D341Med (cell line): ENCODE measurements at regions not wholly inside any gene's neighbourhood (a gene's known extent, or its start where the extent isn't known, plus 50 kb on each side); places are given as distances from the start of the nearest gene placed in this dataset.
"Not testable (repeated sequence)": the region's sequence is repeated elsewhere in the genome, so short reads cannot be mapped to it uniquely, and the experiment has no call there.

ENCODE experiments used
- DNase-seq: peaks from one replicate; pipeline ENCODE4 v3.0.0; 2012; ENCODE audit warnings: low spot score

DNA sequence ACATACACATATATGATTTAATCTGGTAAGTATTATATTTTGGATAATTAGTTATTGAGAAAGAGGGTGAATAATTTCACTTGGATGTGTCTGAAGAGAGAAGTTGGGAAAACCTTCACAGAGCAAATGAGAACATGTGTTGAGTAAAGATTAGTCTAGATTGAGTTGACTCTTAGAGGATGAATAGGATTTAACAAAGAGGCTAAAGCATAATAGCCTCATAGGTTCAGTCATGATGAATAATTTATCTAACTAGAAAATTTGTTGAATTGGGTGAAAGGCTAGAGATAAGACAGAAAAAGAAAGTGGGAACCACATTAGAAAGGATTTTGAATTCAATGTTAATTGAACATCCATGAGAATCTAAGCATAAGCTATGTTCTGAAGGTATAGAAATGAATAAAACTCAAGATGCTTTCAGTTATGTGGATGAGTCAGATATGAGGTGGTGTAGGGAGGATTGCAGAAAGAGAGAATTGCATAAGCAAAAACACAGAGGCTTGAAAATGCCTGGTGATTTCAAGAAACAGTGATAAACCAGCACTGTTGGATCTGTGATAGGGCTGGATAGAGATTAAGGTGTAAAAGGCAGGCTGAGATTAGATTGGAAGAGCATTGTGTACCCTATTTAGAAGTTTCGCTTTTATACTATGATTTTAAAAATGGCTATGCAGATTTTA, 207.6 kb upstream of the NR3C2 start:
- DNase-seq, result no peak

DNA sequence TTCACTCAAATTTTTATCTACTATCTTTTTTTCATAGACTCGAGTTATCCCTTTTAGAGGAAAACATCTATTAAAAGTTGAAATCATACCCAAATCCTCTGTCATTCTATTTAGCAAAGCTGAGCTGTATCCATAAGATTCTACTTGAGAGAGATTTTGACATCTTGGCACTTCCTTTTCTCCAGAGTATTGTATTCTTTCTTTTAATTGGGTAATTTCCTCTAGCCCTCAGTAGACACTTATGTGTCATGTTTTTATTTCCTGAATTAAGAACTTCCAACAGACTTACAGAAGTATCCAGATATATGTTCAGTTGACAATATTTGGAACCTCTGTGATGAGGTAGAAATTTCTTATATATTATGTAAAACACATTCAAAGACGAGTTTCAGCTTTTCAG, 201.6 kb upstream of the NR3C2 start:
- DNase-seq, result no peak

DNA sequence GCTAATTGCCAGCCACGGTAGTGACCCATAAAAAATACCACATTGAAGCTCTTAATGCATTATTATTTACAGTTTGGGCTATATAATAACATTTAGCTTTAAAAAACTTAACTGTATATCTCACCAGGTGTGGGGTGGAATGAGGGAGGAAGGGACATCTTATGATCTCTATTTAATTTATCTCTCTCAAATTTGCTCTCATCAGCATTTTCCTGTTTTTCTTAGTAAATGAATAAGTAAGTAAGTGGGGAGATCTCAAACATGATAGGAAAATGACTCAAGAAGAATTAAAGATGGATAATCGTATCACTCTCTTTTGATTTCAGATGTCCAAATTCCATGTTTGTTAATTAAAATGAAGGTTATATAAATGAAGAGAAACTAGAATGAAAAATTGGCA, 200.7 kb upstream of the NR3C2 start:
- no peak for DNase-seq

DNA sequence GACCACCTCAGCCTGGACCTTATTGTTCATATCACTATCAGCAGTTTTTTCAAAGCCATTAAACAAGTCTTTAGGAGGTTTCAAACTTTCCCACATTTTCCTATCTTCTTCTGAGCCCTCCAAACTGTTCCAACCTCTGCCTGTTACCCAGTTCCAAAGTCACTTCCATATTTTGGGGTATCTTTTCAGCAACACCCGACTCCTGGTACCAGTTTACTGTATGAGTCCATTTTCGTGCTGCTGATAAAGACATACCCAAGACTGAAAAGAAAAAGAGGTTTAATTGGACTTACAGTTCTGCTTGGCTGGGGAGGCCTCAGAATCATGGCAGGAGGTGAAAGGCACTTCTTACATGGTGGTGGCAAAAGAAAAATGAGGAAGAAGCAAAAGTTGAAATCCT, 195.9 kb upstream of the NR3C2 start:
- DNase-seq, result not testable (repeated sequence)

DNA sequence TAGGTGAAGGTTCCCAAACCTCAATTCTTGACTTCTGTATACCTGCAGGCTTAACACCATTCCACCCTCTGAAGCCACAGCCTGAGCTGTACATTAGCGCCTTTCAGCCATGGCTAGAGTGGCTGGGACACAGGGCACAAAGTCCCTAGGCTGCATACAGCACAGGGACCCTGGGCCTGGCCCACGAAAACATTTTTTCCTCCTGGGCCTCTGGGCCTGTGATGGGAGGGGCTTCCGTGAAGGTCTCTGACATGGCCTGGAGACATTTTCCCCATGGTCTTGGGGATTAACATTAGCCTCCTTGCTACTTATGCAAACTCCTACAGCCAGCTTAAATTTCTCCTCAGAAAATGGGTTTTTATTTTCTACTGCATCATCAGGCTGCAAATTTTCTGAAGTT, 195.2 kb upstream of the NR3C2 start:
- DNase-seq, result not testable (repeated sequence)

DNA sequence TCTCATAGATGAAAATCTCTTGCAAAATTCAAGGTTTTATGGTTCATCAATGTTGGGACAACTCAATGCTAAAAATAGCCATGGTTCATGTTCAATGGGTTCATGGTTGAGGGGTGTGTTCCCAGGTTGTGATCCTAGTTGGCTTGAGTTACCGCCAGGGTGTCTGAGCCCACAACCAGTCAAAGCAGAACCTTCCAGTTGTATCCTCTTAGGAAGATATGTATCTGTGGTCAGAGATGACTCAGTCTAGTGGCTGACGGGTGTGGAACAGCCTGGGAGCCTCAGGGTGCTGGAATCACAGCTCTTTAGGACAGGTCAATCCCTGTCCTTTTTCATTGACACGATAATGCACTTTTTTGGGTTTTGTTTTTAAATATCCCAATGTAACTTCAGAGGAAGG, 192.3 kb upstream of the NR3C2 start:
- DNase-seq, result no peak

DNA sequence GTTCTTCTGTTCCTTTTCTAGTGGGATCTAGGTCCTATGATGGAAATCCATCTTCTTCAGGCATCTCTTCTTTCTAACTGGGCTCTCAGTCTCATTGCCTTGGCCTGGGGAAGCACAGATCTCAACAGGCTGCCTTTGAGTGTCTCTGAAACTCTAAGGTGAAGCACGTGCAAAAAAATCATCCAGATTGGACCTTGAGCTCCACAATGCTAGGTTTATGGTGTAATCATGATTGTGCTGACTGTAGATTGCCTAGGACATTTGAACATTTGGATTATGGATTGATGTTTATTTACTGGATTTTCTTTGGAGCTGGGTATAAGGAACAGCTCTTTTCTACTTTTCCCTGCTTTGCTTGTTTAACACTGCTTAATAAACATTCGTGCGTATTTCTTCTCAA, 191.5 kb upstream of the NR3C2 start:
- DNase-seq, result no peak

DNA sequence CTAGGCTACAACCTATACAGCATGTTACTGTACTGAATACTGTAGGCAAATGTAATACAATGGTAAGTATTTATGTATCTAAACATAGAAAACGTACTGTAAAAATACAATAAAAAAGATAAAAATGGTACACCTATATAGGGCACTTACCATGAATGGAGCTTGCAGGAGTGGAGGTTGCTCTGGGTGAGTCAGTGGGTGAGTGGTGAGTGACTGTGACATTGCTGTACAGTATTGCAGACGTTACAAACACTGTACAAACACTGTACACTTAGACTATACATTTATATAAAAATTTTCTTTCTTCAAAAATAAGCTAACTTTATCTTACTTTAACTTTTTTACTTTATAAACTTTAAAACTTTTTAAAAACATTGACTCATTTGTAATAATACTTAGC, 190.3 kb upstream of the NR3C2 start:
- DNase-seq, result no peak

DNA sequence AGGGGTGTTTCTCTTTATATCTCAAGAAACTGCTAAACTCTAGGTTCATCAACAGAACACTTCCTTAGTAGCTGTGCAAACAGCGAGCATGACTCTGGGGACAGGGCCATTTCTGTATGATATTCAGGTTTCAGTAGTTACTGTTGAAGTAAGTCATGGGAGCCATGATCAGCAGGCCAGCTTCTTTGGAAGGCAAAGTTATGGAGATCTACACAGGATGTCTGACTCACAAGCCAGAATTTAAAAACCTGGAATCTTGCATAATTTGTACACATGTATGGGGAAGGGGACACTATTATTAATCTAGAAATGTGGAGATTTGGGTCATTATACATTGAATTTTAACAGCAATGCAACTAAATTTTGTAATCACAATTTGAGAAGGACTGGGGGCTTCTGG, 187.8 kb upstream of the NR3C2 start:
- no peak for DNase-seq

DNA sequence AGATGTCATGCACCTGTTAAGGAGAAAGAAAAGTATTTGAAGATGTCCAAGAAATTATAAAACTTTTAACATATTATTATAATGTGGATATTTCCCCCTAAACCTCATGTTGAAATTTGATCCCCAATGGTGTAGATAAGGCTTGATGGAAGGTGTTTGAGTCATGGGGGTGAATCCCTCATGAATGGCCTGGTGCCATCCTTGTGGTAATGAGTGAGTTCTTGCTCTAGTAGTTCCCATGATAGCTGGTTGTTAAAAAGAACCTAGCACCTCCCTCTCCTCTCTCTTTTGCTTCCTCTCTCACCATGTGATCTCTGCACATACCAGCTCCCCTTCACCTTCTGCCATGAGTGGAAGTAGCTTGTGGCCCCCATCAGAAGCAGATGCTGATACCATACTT, 176.6 kb upstream of the NR3C2 start:
- DNase-seq, result no peak

DNA sequence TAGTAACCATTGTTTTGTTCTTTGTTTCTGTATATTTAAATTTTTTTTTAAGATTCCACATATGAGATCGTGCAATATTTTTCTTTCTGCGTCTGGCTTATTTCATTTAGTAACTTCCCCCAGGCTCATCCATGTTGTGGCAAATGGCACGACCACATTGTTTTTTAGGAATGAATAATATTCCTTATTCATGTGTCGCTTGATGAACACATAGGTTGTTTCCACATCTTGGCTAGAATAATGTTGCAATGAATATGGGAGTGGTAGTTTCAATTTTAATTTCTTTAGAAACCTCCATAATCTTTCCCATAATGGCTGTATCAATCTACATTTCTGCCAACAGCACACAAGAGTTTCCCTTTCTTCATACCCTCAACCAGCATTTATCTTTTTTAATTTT, 166.8 kb upstream of the NR3C2 start:
- DNase-seq, result no peak

DNA sequence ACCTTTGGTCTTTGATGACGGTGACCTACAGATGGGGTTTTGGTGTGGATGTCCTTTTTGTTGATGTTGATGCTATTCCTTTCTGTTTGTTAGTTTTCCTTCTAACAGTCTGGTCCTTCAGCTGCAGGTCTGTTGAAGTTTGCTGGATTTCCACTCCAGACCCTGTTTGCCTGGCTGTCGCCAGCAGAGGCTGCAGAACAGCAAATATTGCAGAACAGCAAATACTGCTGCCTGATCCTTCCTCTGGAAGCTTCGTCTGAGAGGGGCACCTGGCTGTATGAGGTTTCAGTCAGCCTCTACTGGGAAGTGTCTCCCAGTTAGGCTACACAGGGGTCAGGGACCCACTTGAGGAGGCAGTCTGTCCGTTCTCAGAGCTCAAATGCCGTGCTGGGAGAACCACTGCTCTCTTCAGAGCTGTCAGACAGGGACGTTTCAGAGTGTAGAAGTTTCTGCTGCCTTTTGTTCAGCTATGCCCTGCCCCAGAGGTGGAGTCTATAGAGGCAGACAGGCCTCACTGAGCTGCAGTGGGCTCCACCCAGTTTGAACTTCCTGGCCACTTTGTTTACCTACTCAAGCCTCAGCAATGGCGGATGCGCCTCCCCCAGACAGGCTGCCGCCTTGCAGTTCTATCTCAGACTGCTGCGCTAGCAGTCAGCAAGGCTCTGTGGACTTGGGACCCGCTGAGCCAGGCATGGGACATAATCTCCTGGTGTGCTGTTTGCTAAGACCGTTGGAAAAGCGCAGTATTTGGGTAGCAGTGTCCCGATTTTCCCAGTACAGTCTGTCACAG, 156.4 kb upstream of the NR3C2 start:
- DNase-seq, result not testable (repeated sequence)

DNA sequence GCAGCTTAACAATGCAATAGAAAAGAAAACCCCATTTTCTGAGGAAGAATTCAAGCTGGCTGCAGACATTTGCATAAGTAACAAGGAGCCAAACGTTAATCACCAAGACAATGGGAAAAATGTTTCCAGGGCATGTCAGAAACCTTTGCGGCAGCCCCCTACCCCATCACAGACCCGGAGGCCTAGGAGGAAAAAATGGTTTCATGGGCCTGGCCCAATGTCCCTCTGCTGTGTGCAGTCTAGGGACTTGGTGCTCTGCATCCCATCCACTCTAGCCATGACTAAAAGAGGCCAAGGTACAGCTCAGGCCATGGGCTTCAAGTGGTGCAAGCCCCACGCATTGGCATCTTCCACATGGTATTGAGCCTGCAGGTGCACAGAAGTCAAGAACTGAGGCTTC, 147.0 kb upstream of the NR3C2 start:
- no peak for DNase-seq

DNA sequence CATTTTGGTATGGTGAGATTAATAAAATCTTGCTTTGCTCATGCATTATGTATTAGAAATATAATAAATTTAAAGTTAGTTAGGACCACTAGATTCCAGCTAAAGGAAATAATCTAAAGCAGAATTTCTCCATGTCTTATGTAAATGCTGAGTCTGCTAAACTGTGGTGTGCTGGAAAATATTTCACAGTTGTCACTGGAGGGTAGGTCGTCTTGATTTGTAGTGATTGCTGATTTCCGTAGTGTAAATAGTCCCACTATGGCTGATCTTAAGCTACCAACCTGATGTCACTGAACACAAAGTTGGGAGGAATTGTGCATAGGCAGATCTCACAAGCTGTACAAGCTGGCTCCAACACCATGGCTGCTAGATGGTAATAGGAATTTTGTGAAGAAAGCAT, 133.4 kb upstream of the NR3C2 start:
- no peak for DNase-seq

DNA sequence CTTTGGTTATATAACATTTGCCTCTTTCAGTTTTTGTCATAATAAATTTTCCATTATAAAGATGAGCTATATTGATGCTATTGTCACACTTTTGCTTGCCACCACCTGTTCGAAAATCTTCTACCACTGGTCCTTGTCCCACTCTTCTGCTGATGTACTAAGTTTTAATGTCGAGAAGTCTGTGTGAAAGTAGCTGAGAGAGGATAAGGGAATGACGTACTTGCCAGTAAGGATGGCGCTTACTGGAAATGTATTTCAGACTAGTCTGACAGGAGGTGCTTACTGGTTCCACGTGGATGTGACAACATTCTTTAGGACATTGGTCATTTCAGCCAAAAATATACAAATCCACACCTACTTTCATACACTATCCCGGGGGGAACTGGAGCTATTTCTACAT, 132.7 kb upstream of the NR3C2 start:
- no peak for DNase-seq

DNA sequence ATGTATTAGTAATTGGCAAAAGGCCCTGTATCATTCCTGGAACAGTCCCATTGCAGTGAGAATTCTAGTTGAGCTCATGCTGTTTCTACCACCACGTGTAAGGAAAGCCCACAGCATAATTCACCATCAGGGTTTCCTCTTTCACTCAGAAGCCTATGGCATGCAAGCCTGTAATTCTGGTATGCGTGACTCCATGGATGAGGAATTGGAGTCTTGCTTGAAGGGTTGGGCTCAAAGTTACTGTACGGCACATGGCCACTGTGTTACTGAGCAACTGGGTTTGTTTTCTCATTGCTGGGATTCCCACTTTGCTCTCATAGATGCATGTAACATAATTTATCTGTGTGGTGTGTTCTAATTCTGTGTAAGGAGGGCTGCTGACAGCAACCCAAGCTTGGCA, 132.3 kb upstream of the NR3C2 start:
- no peak for DNase-seq

DNA sequence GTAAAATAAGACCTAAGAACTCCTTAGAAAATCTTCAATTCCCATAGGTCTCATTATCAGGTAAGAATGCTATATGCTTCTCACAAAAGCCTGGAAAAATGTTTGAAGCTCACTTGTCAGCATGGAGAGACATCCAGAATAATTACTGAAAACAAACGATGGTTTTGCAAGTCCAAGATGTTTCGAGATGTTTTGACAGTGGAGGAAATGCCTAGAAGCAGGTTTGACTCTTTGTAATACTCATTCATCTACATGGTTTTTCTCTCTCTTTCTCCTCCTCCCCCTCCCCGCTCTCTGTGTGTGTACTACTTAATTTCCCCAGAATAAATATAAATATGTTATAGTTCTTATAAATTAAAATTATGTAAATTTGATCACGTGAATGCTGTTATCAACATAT, 131.9 kb upstream of the NR3C2 start:
- no peak for DNase-seq

DNA sequence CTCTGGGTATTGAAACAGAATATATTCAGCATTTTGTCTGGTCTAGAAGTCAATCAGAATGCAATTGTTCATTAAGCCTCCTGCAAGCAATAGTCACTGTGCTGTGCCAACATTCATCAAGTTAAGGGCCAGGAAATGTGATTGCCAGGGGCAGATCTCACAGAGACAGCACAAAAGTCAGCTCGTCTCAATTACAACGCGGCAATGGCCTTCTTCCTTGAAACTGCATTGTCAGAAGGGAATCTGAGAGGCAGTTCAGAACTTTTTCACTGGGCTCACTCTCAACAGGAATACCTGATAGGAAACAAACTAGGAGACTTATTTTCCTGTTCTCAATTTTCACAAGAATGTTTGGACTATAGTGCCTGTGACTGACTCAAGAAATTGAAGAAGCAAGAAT, 131.1 kb upstream of the NR3C2 start:
- no peak for DNase-seq

DNA sequence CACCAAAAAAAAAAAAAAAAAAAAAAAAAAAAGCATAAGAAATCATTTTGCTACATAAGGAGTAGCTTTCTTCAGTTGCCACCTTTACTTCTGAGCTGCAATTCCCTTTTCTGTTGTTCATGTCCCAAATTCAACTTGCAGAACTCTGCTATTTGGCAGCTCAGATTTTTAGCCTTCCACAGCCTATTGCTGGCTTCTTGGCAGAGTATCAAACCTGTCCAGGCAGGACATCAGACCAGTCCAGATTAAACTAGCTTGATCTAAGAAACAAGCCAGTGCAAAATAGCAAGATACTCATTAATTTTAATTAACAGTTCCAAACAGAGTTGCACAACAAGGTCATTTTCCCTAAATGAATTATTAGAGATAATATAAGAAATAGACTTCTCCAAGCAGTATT, 123.6 kb upstream of the NR3C2 start:
- DNase-seq, result no peak

DNA sequence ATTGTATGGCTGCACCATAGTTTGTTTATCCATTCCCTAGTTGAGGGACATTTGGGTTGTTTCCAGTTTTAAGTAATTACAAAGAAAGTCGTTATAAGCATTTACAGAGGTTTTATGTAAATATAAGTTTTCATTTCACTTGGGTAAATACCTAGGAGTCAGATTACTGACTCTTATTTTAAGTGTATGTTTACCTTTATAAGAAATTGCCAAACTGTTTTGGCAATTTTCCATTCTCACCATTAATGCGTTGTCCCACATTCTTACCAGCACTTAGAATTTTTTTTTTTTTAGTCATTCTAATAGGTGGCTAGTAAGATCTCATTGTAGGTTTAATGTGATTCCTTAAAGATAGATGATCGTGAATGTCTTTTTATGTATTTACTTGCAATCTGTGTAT, 121.5 kb upstream of the NR3C2 start:
- no peak for DNase-seq

DNA sequence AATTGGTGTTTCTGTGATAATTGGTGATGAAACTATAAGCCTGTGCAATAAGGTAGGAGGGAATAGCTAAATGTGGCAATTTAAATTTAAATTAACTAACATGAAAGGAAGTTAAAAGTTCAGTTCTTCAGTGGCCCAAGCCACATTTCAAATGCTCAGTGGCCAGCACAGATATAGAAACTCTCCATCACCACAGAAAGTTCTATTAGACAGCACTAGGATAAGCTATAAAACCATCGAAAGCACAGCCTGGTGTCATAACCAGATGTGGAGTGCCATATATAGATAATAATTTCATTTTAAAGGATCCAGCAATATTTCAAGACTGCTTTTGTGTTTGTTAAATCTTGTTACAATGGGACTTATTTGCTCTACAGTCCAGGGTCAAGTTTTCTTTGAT, 119.3 kb upstream of the NR3C2 start:
- no peak for DNase-seq

DNA sequence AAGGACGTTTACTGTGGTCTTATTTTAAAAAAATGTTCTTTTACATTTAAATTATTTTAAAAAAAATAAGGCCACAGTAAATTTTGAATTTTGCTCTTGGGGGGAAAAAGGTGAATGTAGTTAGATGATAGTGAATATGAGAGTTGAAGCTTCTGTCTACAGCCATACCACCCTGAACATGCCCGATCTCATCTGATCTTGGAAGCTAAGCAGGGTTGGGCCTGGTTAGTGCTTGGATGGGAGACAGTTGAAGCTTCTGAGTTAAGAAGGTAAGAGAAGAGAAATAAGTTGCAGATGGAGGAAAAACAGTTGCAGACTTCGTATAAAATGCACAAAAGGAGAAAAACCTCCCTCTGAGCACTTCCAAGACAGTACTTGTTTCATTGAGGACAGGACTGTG, 115.6 kb upstream of the NR3C2 start:
- no peak for DNase-seq

DNA sequence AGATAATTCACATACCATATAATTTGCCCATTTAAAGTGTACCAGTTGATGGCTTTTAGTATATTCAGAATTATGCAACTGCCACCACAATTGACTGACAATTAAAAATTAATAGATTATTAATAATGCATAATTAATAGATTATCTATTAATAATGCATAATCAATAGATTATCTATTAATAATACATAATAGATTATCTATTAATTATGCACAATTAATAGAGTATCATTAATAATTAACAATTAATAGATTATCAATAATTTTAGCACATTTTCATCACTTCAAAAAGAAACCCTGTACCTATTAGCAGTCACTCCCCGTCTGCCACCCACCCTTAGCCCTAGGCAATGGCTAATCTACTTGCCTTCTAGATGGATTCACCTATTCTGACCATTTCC, 108.6 kb upstream of the NR3C2 start:
- no peak for DNase-seq
